Sigmoid colon (tissue), 4 donors: ENCODE measurements at regions not wholly inside any gene's neighbourhood (a gene's known extent, or its start where the extent isn't known, plus 50 kb on each side); places are given as distances from the start of the nearest gene placed in this dataset.

Experiments
- CTCF ChIP-seq, 4 experiments: fragments of 450-650 bp in 3 of 4; fragments of 200-600 bp in 1 of 4; IDR thresholded peaks; one replicate each; pipeline ENCODE4 v1.5.1; 2016 to 2019; ENCODE audit warnings: antibody characterized with exemption in 4 of 4, mild to moderate bottlenecking in 3 of 4, moderate library complexity in 2 of 4
- EP300 ChIP-seq, 4 donors: sonication (generic); formaldehyde crosslinking; IDR thresholded peaks; one replicate each; pipeline ENCODE4 v1.6.1; 2017; ENCODE audit warnings: antibody characterized with exemption in 4 of 4
- POLR2A ChIP-seq, 2 donors: fragments of 450-650 bp; IDR thresholded peaks; one replicate each; pipeline ENCODE4 v1.6.1; 2016; ENCODE audit warnings: antibody characterized with exemption in 2 of 2, mild to moderate bottlenecking in 2 of 2, moderate library complexity in 2 of 2
- POLR2AphosphoS5 ChIP-seq, 4 donors: sonication (generic); formaldehyde crosslinking; IDR thresholded peaks; one replicate each; pipeline ENCODE4 v1.6.1; 2017; ENCODE audit warnings: antibody characterized with exemption in 4 of 4

DNA sequence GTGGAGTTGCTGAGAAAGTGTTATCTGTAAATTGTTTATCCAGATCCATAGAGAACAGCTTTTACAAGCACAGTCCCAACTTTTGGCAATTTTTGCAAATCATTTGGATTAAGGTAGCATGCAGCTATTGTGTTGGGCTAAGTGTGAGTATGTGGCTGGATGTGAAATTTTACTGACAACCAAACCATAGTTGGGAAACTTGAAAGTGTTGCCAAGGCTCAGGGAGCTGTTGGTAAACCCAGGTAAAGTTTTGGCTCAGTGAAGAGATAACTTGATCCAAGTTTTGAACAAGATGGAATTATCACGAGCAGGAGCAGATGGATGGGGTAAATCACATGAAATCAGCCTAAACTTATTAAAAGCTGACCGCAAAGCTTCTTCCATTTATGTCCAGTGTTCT is 90.0 kb upstream of the HES1 start:
- TF ChIP-seq POLR2A (IDR thresholded peaks at IDR 0.05) (no peak), CTCF (IDR thresholded peaks at IDR 0.05) (no peak), POLR2AphosphoS5 (IDR thresholded peaks at IDR 0.05) (no peak), EP300 (IDR thresholded peaks at IDR 0.05) (no peak)
